ENCODE measurements at regions not wholly inside any gene's neighbourhood (a gene's known extent, or its start where the extent isn't known, plus 50 kb on each side); places are given as distances from the start of the nearest gene placed in this dataset.

DNA sequence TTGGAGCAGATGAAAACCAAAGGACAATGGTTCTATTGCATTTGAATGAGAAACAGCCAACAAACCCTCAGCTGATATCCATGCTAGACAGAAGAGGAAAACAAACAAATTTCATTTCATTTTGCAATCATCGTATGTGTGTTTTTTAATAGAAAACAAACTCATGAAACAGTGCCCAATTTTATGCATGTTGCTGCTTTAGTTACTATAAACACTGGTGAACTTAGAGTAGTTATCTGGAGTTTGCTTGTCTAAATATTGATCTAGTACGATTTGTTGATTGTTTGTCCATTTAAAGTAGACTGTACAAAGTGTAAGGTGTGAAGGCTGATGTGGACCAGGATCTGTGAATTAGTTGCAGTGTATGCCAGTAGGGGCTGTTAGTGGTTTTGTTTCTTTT lies 166.6 kb downstream of the KITLG start:
- intact Hi-C loops (cut with micrococcal nuclease): no loop called here

- intact Hi-C loops (cut with micrococcal nuclease): no loop called here
These were observed 164.1 kb downstream of the KITLG start for GRCh38 chr12:88416155-88416554.

- intact Hi-C loops (cut with micrococcal nuclease): no loop called here
These were observed 163.5 kb downstream of the KITLG start for GRCh38 chr12:88416786-88417185.

GRCh38 chr12:88417531-88417930 lies 162.7 kb downstream of the KITLG start:
- intact Hi-C loops (cut with micrococcal nuclease): no loop called here

DNA sequence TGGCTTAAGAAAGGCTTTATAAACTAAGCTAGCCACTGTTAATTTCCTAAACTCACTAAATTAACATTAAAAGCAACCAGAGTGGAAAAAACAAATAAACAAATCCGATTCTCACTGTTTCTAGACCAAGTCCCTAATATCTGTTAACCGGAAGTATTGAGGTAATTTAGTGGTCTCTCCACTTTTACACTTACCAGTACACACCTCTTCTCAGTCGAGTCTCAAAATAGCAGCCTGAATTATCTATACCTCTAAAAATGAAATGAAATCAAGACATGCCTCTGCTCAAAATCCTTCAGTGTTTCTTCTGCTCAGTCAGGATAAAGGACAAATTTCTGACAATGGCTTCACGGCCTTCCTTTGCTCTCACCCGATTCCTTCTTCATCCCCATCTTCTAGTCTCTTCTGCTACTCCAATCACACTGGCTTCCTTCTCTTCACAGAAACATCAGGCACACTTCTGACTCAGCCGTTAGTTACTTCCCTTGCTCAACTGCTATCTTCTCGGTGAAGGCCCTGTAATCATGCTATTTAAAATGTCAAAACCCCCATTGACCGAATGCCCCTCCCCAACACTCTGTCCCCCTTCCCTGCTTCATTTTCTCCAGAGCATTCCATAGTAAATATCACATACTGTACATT lies 161.3 kb downstream of the KITLG start:
- intact Hi-C loops (cut with micrococcal nuclease): no loop called here

DNA sequence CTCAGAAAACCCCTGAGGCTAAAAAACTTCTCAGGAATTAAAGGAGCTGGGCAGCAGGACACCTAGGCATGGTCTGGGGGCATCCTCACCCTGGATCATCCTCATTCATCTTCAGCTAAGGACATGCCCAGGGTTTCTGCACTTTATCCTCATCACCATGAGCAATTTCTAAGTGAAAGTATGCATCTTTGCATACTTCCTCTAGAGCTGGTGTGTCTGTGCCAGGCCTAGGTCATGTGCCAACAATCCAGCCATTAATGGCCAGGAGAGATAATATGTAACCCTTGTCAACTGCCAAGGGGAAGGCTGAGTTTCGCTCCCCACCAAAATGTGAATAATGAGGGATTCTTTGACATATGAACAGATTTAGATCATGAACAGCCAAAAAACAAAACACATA lies 160.5 kb downstream of the KITLG start:
- intact Hi-C loops (cut with micrococcal nuclease): no loop called here

DNA sequence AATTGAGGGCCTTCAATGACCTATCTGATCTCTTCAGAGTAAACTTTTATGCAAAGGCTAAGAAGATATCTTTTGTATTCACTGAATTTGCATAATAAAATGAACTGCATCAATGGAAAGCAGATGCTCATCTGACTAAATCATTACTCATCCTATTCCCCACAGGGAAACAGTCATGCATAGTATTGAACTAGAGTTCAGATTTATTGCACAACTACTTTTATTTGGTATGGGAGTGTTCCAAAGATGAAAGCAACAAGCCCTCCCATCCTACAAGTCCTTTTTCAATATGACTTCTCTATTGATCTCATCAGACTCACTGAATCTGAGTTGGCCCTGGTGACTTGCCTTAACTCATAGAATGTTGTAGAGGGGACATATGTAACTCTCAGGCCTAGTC lies 159.8 kb downstream of the KITLG start:
- intact Hi-C loops (cut with micrococcal nuclease): no loop called here

- intact Hi-C loops (cut with micrococcal nuclease): no loop called here
These were observed 155.2 kb downstream of the KITLG start for GRCh38 chr12:88424791-88425730.

GRCh38 chr12:88428350-88428749 lies 151.9 kb downstream of the KITLG start:
- intact Hi-C loops (cut with micrococcal nuclease): no loop called here

GRCh38 chr12:88431246-88431645 lies 149.0 kb downstream of the KITLG start:
- intact Hi-C loops (cut with micrococcal nuclease): no loop called here

GRCh38 chr12:88432531-88433490 lies 147.5 kb downstream of the KITLG start:
- intact Hi-C loops (cut with micrococcal nuclease): no loop called here

DNA sequence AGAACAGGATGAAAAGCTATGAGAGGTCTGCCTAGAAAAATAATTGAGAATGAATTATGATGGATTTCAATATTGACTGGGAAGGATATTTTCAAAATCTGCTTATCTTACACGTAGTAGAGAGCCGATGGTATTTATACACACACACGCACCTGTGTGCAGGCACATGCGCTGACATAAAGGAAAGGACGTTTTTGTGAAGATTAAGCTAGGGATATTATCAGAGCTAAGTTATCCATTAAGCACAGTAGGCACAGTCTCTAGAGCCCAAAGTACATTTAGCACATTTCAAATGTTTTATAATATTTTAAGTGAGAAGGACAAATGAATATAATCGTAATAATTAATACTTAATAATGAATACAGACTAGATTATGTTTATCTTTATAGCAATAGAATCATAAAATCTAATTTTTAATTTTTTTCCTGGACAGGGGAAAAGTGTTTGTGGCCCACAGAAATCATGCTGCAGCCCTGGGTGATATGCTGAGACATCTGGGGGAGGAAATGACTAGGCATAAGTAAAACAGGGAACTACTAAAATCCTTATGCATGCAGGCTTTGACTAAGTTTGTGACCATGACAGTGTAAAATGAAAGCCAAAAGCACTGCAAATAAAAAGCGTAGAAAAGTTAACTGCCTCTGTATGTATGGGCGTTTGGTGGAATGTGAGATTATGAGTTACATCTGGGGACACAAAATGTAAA lies 146.1 kb downstream of the KITLG start:
- intact Hi-C loops (cut with micrococcal nuclease): no loop called here

- intact Hi-C loops (cut with micrococcal nuclease): no loop called here
These were observed 144.8 kb downstream of the KITLG start for GRCh38 chr12:88435334-88436076.

DNA sequence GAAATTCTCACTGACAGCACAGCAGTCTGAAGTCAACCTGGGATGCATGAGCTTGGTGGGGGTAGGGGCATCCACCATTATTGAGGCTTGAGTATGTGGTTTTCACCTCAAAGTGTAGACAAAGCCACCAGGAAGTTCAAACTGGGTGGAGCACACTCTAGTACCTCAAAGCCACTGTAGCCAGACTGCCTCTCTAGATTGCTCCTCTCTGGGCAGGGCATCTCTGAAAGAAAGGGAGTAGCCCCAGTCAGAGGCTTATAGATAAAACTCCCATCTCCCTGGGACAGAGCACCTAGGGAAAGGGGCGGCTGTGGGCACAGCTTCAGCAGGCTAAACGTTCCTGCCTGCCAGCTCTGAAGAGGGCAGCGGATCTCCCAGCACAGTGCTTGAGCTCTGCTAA lies 143.0 kb downstream of the KITLG start:
- intact Hi-C loops (cut with micrococcal nuclease): no loop called here
